ENCODE measurements at regions not wholly inside any gene's neighbourhood (a gene's known extent, or its start where the extent isn't known, plus 50 kb on each side); places are given as distances from the start of the nearest gene placed in this dataset.

DNA sequence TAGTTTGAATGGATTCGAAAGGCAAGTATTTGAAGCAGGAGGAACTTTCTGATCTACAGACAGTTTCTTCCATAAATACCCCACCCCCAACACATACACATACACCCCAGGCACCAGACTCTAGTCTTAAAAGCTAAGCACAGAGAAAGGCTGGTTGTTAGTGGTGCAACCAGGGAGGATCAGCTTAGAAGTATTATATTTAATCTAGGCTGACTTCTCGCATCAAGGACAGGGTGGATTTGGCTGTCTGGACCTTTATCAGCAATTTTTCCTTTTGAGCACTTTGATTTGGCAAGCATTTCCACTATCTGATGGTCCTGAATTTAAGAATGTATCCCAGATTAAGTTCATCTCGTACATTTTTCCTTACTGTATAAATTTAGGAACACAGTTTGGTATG lies 1489.8 kb upstream of the FLRT2 start:
- Histone ChIP-seq H3K36me3 (ENCODE audit: control insufficient read depth in 1 of 2, insufficient read depth in 2 of 2, low read length in 2 of 2) (no peaks in the 10 kb centered on the region), H3K27me3 (ENCODE audit: control insufficient read depth in 1 of 2, insufficient read depth in 2 of 2, low read length in 2 of 2) (no peaks in the 10 kb centered on the region), H3K9ac (ENCODE audit: low read depth in 1 of 2, low read length in 2 of 2) (no peak overlapping the region), H3K4me3 (ENCODE audit: low read depth in 1 of 2, low read length in 2 of 2) (no peak overlapping the region), H3K9me3 (ENCODE audit: control insufficient read depth in 1 of 2, low read length in 2 of 2) (peaks cover 0 to 12% of the 10 kb centered on the region in 2 donors), H3K4me1 (ENCODE audit: control insufficient read depth in 1 of 2, insufficient read depth in 2 of 2, low read length in 2 of 2) (no peaks in the 10 kb centered on the region), H3K27ac (ENCODE audit: low read depth, low read length) (no peak overlapping the region)

- H3K27me3 ChIP-seq (ENCODE audit: control insufficient read depth in 1 of 2, insufficient read depth in 2 of 2, low read length in 2 of 2), result no peaks in the 10 kb centered on the region
- no peak overlapping the region for H3K4me3 ChIP-seq (ENCODE audit: low read depth in 1 of 2, low read length in 2 of 2)
- no peak overlapping the region for H3K9ac ChIP-seq (ENCODE audit: low read depth in 1 of 2, low read length in 2 of 2)
- H3K4me1 ChIP-seq (ENCODE audit: control insufficient read depth in 1 of 2, insufficient read depth in 2 of 2, low read length in 2 of 2), result no peaks in the 10 kb centered on the region
- H3K27ac ChIP-seq (ENCODE audit: low read depth, low read length), result no peak overlapping the region
- H3K9me3 ChIP-seq (ENCODE audit: control insufficient read depth in 1 of 2, low read length in 2 of 2), result peaks cover 0 to 12% of the 10 kb centered on the region in 2 donors
- no peaks in the 10 kb centered on the region for H3K36me3 ChIP-seq (ENCODE audit: control insufficient read depth in 1 of 2, insufficient read depth in 2 of 2, low read length in 2 of 2)
Measured at GRCh38 chr14:84041421-84041820, 1488.5 kb upstream of the FLRT2 start.

- no peaks in the 10 kb centered on the region for H3K27me3 ChIP-seq (ENCODE audit: control insufficient read depth in 1 of 2, insufficient read depth in 2 of 2, low read length in 2 of 2)
- H3K36me3 ChIP-seq (ENCODE audit: control insufficient read depth in 1 of 2, insufficient read depth in 2 of 2, low read length in 2 of 2), result no peaks in the 10 kb centered on the region
- no peak overlapping the region for H3K4me3 ChIP-seq (ENCODE audit: low read depth in 1 of 2, low read length in 2 of 2)
- peaks cover 0 to 6% of the 10 kb centered on the region in 2 donors for H3K9me3 ChIP-seq (ENCODE audit: control insufficient read depth in 1 of 2, low read length in 2 of 2)
- no peaks in the 10 kb centered on the region for H3K4me1 ChIP-seq (ENCODE audit: control insufficient read depth in 1 of 2, insufficient read depth in 2 of 2, low read length in 2 of 2)
- no peak overlapping the region for H3K9ac ChIP-seq (ENCODE audit: low read depth in 1 of 2, low read length in 2 of 2)
- no peak overlapping the region for H3K27ac ChIP-seq (ENCODE audit: low read depth, low read length)
Measured at GRCh38 chr14:84042992-84043391, 1487.0 kb upstream of the FLRT2 start.

- Histone ChIP-seq H3K9ac (ENCODE audit: low read depth in 1 of 2, low read length in 2 of 2) (no peak overlapping the region), H3K4me3 (ENCODE audit: low read depth in 1 of 2, low read length in 2 of 2) (no peak overlapping the region), H3K36me3 (ENCODE audit: control insufficient read depth in 1 of 2, insufficient read depth in 2 of 2, low read length in 2 of 2) (no peaks in the 10 kb centered on the region), H3K4me1 (ENCODE audit: control insufficient read depth in 1 of 2, insufficient read depth in 2 of 2, low read length in 2 of 2) (no peaks in the 10 kb centered on the region), H3K27ac (ENCODE audit: low read depth, low read length) (no peak overlapping the region), H3K27me3 (ENCODE audit: control insufficient read depth in 1 of 2, insufficient read depth in 2 of 2, low read length in 2 of 2) (no peaks in the 10 kb centered on the region), H3K9me3 (ENCODE audit: control insufficient read depth in 1 of 2, low read length in 2 of 2) (peaks cover 4% of the 10 kb centered on the region in 2 donors)
Measured at GRCh38 chr14:84064316-84065125, 1465.4 kb upstream of the FLRT2 start.

GRCh38 chr14:84065811-84066210 lies 1464.1 kb upstream of the FLRT2 start:
- Histone ChIP-seq H3K36me3 (ENCODE audit: control insufficient read depth in 1 of 2, insufficient read depth in 2 of 2, low read length in 2 of 2) (no peaks in the 10 kb centered on the region), H3K27me3 (ENCODE audit: control insufficient read depth in 1 of 2, insufficient read depth in 2 of 2, low read length in 2 of 2) (no peaks in the 10 kb centered on the region), H3K4me1 (ENCODE audit: control insufficient read depth in 1 of 2, insufficient read depth in 2 of 2, low read length in 2 of 2) (no peaks in the 10 kb centered on the region), H3K9ac (ENCODE audit: low read depth in 1 of 2, low read length in 2 of 2) (no peak overlapping the region), H3K27ac (ENCODE audit: low read depth, low read length) (no peak overlapping the region), H3K4me3 (ENCODE audit: low read depth in 1 of 2, low read length in 2 of 2) (no peak overlapping the region), H3K9me3 (ENCODE audit: control insufficient read depth in 1 of 2, low read length in 2 of 2) (peaks cover 4% of the 10 kb centered on the region in 2 donors)

GRCh38 chr14:84068288-84068687 lies 1461.7 kb upstream of the FLRT2 start:
- H3K36me3 ChIP-seq (ENCODE audit: control insufficient read depth in 1 of 2, insufficient read depth in 2 of 2, low read length in 2 of 2), result no peaks in the 10 kb centered on the region

GRCh38 chr14:84071061-84071460 lies 1458.9 kb upstream of the FLRT2 start:
- Histone ChIP-seq H3K4me1 (ENCODE audit: control insufficient read depth in 1 of 2, insufficient read depth in 2 of 2, low read length in 2 of 2) (no peaks in the 10 kb centered on the region), H3K27ac (ENCODE audit: low read depth, low read length) (no peak overlapping the region), H3K36me3 (ENCODE audit: control insufficient read depth in 1 of 2, insufficient read depth in 2 of 2, low read length in 2 of 2) (no peaks in the 10 kb centered on the region), H3K4me3 (ENCODE audit: low read depth in 1 of 2, low read length in 2 of 2) (no peak overlapping the region), H3K9me3 (ENCODE audit: control insufficient read depth in 1 of 2, low read length in 2 of 2) (peaks cover 0 to 5% of the 10 kb centered on the region in 2 donors), H3K27me3 (ENCODE audit: control insufficient read depth in 1 of 2, insufficient read depth in 2 of 2, low read length in 2 of 2) (no peaks in the 10 kb centered on the region), H3K9ac (ENCODE audit: low read depth in 1 of 2, low read length in 2 of 2) (no peak overlapping the region)

More at GRCh38 chr14:84068288-84068687, 1461.7 kb upstream of the FLRT2 start:
- peaks cover 2 to 4% of the 10 kb centered on the region in 2 donors for H3K9me3 ChIP-seq (ENCODE audit: control insufficient read depth in 1 of 2, low read length in 2 of 2)
- H3K9ac ChIP-seq (ENCODE audit: low read depth in 1 of 2, low read length in 2 of 2), result no peak overlapping the region
- H3K27me3 ChIP-seq (ENCODE audit: control insufficient read depth in 1 of 2, insufficient read depth in 2 of 2, low read length in 2 of 2), result no peaks in the 10 kb centered on the region
- H3K27ac ChIP-seq (ENCODE audit: low read depth, low read length), result no peak overlapping the region
- H3K4me3 ChIP-seq (ENCODE audit: low read depth in 1 of 2, low read length in 2 of 2), result no peak overlapping the region
- no peaks in the 10 kb centered on the region for H3K4me1 ChIP-seq (ENCODE audit: control insufficient read depth in 1 of 2, insufficient read depth in 2 of 2, low read length in 2 of 2)

- Histone ChIP-seq H3K27ac (ENCODE audit: low read depth, low read length) (no peak overlapping the region), H3K9me3 (ENCODE audit: control insufficient read depth in 1 of 2, low read length in 2 of 2) (peaks cover 4 to 8% of the 10 kb centered on the region in 2 donors), H3K4me3 (ENCODE audit: low read depth in 1 of 2, low read length in 2 of 2) (no peak overlapping the region), H3K4me1 (ENCODE audit: control insufficient read depth in 1 of 2, insufficient read depth in 2 of 2, low read length in 2 of 2) (no peaks in the 10 kb centered on the region), H3K27me3 (ENCODE audit: control insufficient read depth in 1 of 2, insufficient read depth in 2 of 2, low read length in 2 of 2) (no peaks in the 10 kb centered on the region), H3K9ac (ENCODE audit: low read depth in 1 of 2, low read length in 2 of 2) (no peak overlapping the region), H3K36me3 (ENCODE audit: control insufficient read depth in 1 of 2, insufficient read depth in 2 of 2, low read length in 2 of 2) (no peaks in the 10 kb centered on the region)
Measured at GRCh38 chr14:84074626-84075025, 1455.3 kb upstream of the FLRT2 start.

- Histone ChIP-seq H3K27me3 (ENCODE audit: control insufficient read depth in 1 of 2, insufficient read depth in 2 of 2, low read length in 2 of 2) (no peaks in the 10 kb centered on the region), H3K4me3 (ENCODE audit: low read depth in 1 of 2, low read length in 2 of 2) (no peak overlapping the region)
Measured at GRCh38 chr14:84080944-84081343, 1449.0 kb upstream of the FLRT2 start.

DNA sequence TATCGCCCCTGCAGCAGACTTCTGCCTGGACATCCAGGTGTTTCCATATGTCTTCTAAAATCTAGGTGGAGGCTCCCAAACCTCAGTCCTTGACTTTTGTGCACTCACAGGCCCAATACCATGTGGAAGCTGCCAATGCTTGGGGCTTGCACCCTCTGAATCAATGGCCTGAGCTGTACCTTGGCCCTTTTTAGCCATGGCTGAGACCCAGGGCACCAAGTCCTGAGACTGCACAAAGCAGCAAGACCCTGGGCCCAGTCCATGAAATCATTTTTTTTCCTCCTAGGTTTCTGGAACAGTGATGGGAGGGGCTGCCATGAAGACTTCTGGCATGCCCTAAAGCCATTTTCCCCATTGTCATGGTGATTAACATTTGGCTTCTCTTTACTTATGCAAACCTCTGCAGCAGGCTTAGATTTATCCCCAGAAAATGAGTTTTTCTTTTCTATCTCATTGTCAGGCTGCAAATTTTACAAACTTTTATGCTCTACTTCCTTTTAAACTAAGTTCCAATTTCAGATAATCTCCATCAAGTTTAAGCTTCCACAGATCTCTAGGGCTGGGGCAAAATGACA lies 1445.8 kb upstream of the FLRT2 start:
- Histone ChIP-seq H3K27me3 (ENCODE audit: control insufficient read depth in 1 of 2, insufficient read depth in 2 of 2, low read length in 2 of 2) (no peaks in the 10 kb centered on the region), H3K4me1 (ENCODE audit: control insufficient read depth in 1 of 2, insufficient read depth in 2 of 2, low read length in 2 of 2) (no peaks in the 10 kb centered on the region), H3K27ac (ENCODE audit: low read depth, low read length) (no peak overlapping the region), H3K4me3 (ENCODE audit: low read depth in 1 of 2, low read length in 2 of 2) (no peak overlapping the region), H3K9me3 (ENCODE audit: control insufficient read depth in 1 of 2, low read length in 2 of 2) (peaks cover under 1 to 12% of the 10 kb centered on the region in 2 donors), H3K9ac (ENCODE audit: low read depth in 1 of 2, low read length in 2 of 2) (no peak overlapping the region), H3K36me3 (ENCODE audit: control insufficient read depth in 1 of 2, insufficient read depth in 2 of 2, low read length in 2 of 2) (no peaks in the 10 kb centered on the region)

More at GRCh38 chr14:84080944-84081343, 1449.0 kb upstream of the FLRT2 start:
- Histone ChIP-seq H3K27ac (ENCODE audit: low read depth, low read length) (no peak overlapping the region), H3K9ac (ENCODE audit: low read depth in 1 of 2, low read length in 2 of 2) (no peak overlapping the region), H3K4me1 (ENCODE audit: control insufficient read depth in 1 of 2, insufficient read depth in 2 of 2, low read length in 2 of 2) (no peaks in the 10 kb centered on the region), H3K36me3 (ENCODE audit: control insufficient read depth in 1 of 2, insufficient read depth in 2 of 2, low read length in 2 of 2) (no peaks in the 10 kb centered on the region), H3K9me3 (ENCODE audit: control insufficient read depth in 1 of 2, low read length in 2 of 2) (peaks cover 4 to 12% of the 10 kb centered on the region in 2 donors)
